ENCODE measurements at regions not wholly inside any gene's neighbourhood (a gene's known extent, or its start where the extent isn't known, plus 50 kb on each side); places are given as distances from the start of the nearest gene placed in this dataset.
A peak's percentile ranks its signal among the peaks of the same experiment; 100 is the strongest.

GRCh38 chr1:191174298-191174697, 696.6 kb upstream of the BRINP3 start:
- Histone ChIP-seq H2AK9ac (replicated peaks; ENCODE audit: low read depth, low read length, poor library complexity) (no peak overlapping the region), H3K36me3 (ENCODE audit: control insufficient read depth, insufficient read depth, low read length) (no peaks in the 10 kb centered on the region), H2BK5ac (ENCODE audit: low read depth, low read length, poor library complexity, severe bottlenecking) (no peak overlapping the region), H4K91ac (ENCODE audit: insufficient read depth, low read depth, low read length) (no peak overlapping the region), H3K18ac (ENCODE audit: low read depth, low read length) (peak overlapping the region; percentile 74), H2BK120ac (ENCODE audit: low read depth, low read length) (peak overlapping the region; percentile 83; the same call in 1 of the 2 replicates), H2BK15ac (ENCODE audit: low read depth, low read length) (no peak overlapping the region), H3K9ac (ENCODE audit: low read depth, low read length) (peak overlapping the region; percentile 42; the same call in 1 of the 2 replicates), H4K5ac (ENCODE audit: low read depth, low read length) (peak overlapping the region; percentile 65), H2AK5ac (ENCODE audit: low read depth, low read length) (no peak overlapping the region), H3K4me2 (ENCODE audit: low read depth, low read length) (peak overlapping the region; percentile 94), H2BK20ac (ENCODE audit: low read depth, low read length) (peak overlapping the region; percentile 90; the same call in 1 of the 2 replicates), H3K79me1 (ENCODE audit: low read depth in 1 of 2, low read length in 2 of 2) (no peaks in the 10 kb centered on the region), H3K27ac (ENCODE audit: insufficient read depth, low read length) (peak overlapping the region; percentile 27; the same call in 1 of the 2 replicates), H3K14ac (replicated peaks; ENCODE audit: low read depth, low read length) (peak overlapping the region; percentile 94), H3K4me1 (ENCODE audit: control insufficient read depth, insufficient read depth, low read length) (no peaks in the 10 kb centered on the region), H3K23ac (ENCODE audit: low read depth, low read length) (peak overlapping the region; percentile 75; the same call in 1 of the 2 replicates), H4K8ac (ENCODE audit: low read depth in 2 of 2, low read length in 2 of 2) (peak overlapping the region in 1 of 2 experiments; percentile 90; a peak in 2 of 4 replicates), H3K4ac (ENCODE audit: low read depth, low read length) (peak overlapping the region; percentile 73; the same call in 1 of the 2 replicates), H2AFZ (replicated peaks; ENCODE audit: low read length, poor library complexity) (peak overlapping the region; percentile 85), H3K56ac (ENCODE audit: extremely low read depth, insufficient read depth, low read length) (peak overlapping the region; percentile 40; the same call in 1 of the 2 replicates), H3K4me3 (ENCODE audit: insufficient read depth, low read depth, low read length) (peak overlapping the region; percentile 21; the same call in 1 of the 2 replicates), H3K9me3 (ENCODE audit: control insufficient read depth, insufficient read depth, low read length) (no peaks in the 10 kb centered on the region), H3K27me3 (ENCODE audit: control insufficient read depth, insufficient read depth, low read length) (no peaks in the 10 kb centered on the region), H4K20me1 (ENCODE audit: insufficient read depth, low read length) (no peaks in the 10 kb centered on the region), H3K9me1 (ENCODE audit: insufficient read depth, low read length) (no peaks in the 10 kb centered on the region)
- BruUV-seq (replicated peaks): no TSS peak
- no CpG with 5 or more reads among the region's 1 CpG for WGBS, 2 experiments (ENCODE audit: extremely low coverage in 2 of 2, insufficient read length in 1 of 2)
- TF ChIP-seq CTCF (conservative IDR thresholded peaks at IDR 0.05; ENCODE audit: low read depth, low read length) (no peak), MAZ (IDR thresholded peaks at IDR 0.05; ENCODE audit: borderline replicate concordance, low read depth, low read length) (no peak), BHLHE40 (IDR thresholded peaks at IDR 0.05; ENCODE audit: low read depth, low read length) (no peak), RCOR1 (IDR thresholded peaks at IDR 0.05; ENCODE audit: insufficient replicate concordance, low read length) (no peak), FOS (IDR thresholded peaks at IDR 0.05; ENCODE audit: low read depth, low read length) (no peak), MXI1 (IDR thresholded peaks at IDR 0.05; ENCODE audit: borderline replicate concordance, low read depth, low read length) (no peak), RFX5 (IDR thresholded peaks at IDR 0.05; ENCODE audit: low read depth, low read length) (no peak), CHD1 (IDR thresholded peaks at IDR 0.05; ENCODE audit: low read depth, low read length) (no peak), USF2 (IDR thresholded peaks at IDR 0.05; ENCODE audit: low read depth, low read length) (no peak), MAFK (IDR thresholded peaks at IDR 0.05; ENCODE audit: low read depth, low read length) (no peak), POLR2A (IDR thresholded peaks at IDR 0.05; ENCODE audit: low read depth, low read length) (no peak), ELK1 (IDR thresholded peaks at IDR 0.05; ENCODE audit: borderline replicate concordance, low read depth, low read length) (no peak), RAD21 (IDR thresholded peaks at IDR 0.05; ENCODE audit: low read length) (no peak), SMC3 (IDR thresholded peaks at IDR 0.05; ENCODE audit: low read depth, low read length) (no peak), CEBPB (IDR thresholded peaks at IDR 0.05; ENCODE audit: low read depth, low read length) (no peak), NFE2L2 (IDR thresholded peaks at IDR 0.05; ENCODE audit: low read depth, low read length) (no peak)
- ATAC-seq (ENCODE audit: low read depth): peak; percentile 64
- dilution Hi-C loops (cut with HindIII; ENCODE audit: low sequenced_read_pairs, unreplicated experiment): no loop called here
- CTCF ChIA-PET: no interaction called here
- DNase-seq: peak; percentile 3
- in situ Hi-C loops (cut with MboI; ENCODE audit: low sequenced_read_pairs): no loop called here
- POLR2A ChIA-PET (ENCODE audit: unreplicated experiment): no interaction called here
- intact Hi-C loops (cut with micrococcal nuclease): no loop called here

All from IMR-90 (cell line).